Stimulated activated naive CD8-positive, alpha-beta T cell treated with anti-CD3 and anti-CD28 coated beads, Interleukin-15, Interleukin-2, amounts not matched to agents 100 ng/mL and 50 ng/mL, for 24 hours (primary cell): ENCODE measurements at regions not wholly inside any gene's neighbourhood (a gene's known extent, or its start where the extent isn't known, plus 50 kb on each side); places are given as distances from the start of the nearest gene placed in this dataset.

Source experiments
- H3K27ac Mint-ChIP-seq: one replicate; pipeline ENCODE4 v1.8.0; 2021; ENCODE audit warnings: mild to moderate bottlenecking, mixed read lengths
- H3K27me3 Mint-ChIP-seq: one replicate; pipeline ENCODE4 v1.8.0; 2021; ENCODE audit warnings: mixed read lengths
- H3K36me3 Mint-ChIP-seq: one replicate; pipeline ENCODE4 v1.8.0; 2021; ENCODE audit warnings: low read depth, mixed read lengths
- H3K4me1 Mint-ChIP-seq: one replicate; pipeline ENCODE4 v1.8.0; 2021; ENCODE audit warnings: low read depth, mixed read lengths
- H3K4me3 Mint-ChIP-seq: one replicate; pipeline ENCODE4 v1.8.0; 2021; ENCODE audit warnings: mild to moderate bottlenecking, mixed read lengths
- H3K9me3 Mint-ChIP-seq: one replicate; pipeline ENCODE4 v1.8.0; 2021; ENCODE audit warnings: mixed read lengths

DNA sequence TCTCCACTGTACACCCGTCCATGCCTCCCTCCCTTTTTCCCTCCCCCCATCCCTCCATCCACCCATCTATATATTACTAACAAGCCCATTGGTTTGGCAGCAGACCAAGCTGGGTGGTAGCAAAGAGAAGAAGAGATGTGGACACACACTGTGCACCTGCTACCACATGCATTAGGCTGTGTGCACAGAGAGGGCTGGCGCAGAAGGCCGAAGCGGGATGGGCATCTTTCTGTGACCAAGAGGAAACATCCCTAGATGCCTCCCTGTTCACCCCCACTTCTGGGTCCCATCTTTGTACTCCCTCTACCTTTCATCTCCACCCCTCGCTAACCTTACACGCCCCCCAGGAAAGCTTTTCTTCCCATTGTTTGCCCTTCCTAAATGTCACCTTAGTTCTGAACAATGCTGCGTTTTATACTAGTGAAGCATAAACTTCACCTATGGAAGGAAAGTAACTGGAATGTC lies 64.9 kb upstream of the AFDN start:
- Mint-ChIP-seq H3K27ac (no peak overlapping the region), H3K9me3 (no peaks in the 10 kb centered on the region), H3K4me1 (no peaks in the 10 kb centered on the region), H3K4me3 (no peak overlapping the region), H3K27me3 (peaks cover 6% of the 10 kb centered on the region), H3K36me3 (no peaks in the 10 kb centered on the region)

DNA sequence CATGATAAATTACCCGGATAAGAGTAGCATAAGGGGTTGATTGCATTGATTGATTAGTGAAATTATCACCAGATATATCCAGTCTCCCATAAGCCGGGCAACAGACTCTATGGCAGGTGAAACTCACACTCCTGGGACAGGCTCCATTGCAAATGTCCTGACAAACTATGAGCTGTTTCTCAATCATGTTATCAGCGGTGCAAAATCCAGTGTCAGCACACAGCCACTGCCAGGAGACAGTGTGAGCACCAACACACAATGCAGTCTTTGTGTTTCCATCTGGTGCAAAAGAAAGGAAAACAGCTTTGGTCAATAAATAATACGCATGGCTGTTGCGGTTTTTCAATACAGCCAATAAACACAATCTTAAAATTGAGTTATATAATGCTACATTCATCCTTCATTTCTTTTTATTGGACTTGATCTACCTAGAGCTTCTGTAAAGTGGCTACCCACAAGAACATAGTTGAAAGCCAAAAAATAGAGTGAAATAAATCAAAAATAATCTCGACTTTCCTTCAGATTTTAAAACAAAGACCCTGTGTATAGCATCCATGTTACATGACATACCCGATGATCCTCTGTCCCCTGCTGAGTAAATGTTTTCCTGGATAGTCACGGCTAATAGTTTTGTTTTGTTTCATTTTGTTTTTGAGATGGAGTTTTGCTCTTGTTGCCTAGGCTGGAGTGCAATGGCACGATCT lies 64.3 kb upstream of the AFDN start:
- Mint-ChIP-seq H3K27ac (no peak overlapping the region), H3K4me1 (no peaks in the 10 kb centered on the region), H3K36me3 (no peaks in the 10 kb centered on the region), H3K4me3 (no peak overlapping the region), H3K9me3 (no peaks in the 10 kb centered on the region), H3K27me3 (peaks cover 3% of the 10 kb centered on the region)

GRCh38 chr6:167763056-167763944 lies 63.4 kb upstream of the AFDN start:
- Mint-ChIP-seq H3K4me1 (no peaks in the 10 kb centered on the region), H3K36me3 (no peaks in the 10 kb centered on the region), H3K27ac (no peak overlapping the region), H3K9me3 (no peaks in the 10 kb centered on the region), H3K4me3 (no peak overlapping the region), H3K27me3 (no peaks in the 10 kb centered on the region)

DNA sequence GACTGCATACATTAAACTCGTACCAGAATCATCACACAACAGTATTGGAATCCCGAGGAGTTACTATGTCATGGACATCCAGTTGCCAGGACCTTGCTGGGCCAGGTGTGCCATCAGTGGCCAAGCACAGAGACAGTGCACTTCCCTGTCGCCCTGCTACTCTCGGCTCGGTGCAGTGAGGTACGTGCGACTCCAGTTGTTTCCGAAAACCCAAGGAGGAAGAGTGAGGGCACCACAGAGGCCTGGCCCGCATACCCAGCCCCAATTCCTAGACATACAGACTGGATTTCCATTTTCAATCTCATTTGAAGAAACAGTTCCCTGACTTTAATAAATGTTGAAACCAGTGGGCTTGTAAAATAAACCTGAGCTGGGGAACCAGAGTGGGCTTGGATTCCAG lies 62.5 kb upstream of the AFDN start:
- no peaks in the 10 kb centered on the region for H3K9me3 Mint-ChIP-seq
- no peak overlapping the region for H3K4me3 Mint-ChIP-seq
- H3K27me3 Mint-ChIP-seq, result peaks cover 3% of the 10 kb centered on the region

DNA sequence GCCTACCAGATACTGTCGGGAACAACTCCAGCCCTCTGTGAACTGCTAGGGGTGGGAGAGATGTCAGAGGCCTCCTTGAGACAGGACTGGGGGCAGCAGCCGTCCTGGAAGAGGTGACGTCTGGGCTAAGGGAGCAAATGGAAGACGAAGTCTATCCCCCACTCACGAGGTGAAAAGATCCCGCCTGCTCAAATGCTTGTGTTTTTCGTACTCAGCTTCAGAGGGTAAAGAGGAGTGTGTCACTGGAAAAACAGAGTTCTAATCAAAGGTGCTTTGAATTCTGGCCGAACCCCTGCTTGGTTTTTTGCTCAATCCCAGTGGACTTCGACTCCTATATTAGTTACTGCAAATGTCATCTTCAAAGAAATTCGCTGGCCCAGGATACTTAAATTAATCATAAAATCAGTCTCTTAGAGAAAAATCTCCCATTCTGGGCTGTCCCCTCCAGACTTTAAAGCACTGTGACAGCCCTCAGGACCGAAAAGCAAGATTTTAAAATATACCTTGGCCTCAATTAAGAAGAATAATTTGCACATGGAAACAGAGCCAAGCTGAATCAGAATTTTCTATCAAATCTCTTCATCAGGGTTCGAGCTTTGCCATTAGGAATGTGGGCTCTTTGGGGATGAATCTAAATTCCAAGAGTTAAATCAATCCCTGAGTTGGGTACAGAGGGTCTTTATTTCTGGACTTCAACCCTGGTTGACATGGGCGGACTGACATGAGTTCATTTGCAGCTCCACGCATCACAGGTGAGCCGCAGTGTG lies 61.8 kb upstream of the AFDN start:
- Mint-ChIP-seq H3K9me3 (no peaks in the 10 kb centered on the region), H3K4me1 (no peaks in the 10 kb centered on the region), H3K27me3 (peaks cover 6% of the 10 kb centered on the region), H3K4me3 (no peak overlapping the region), H3K36me3 (no peaks in the 10 kb centered on the region), H3K27ac (no peak overlapping the region)

More for the DNA sequence above, 62.5 kb upstream of the AFDN start:
- no peak overlapping the region for H3K27ac Mint-ChIP-seq
- H3K4me1 Mint-ChIP-seq, result no peaks in the 10 kb centered on the region
- no peaks in the 10 kb centered on the region for H3K36me3 Mint-ChIP-seq

- Mint-ChIP-seq H3K36me3 (no peaks in the 10 kb centered on the region), H3K27ac (no peak overlapping the region), H3K4me3 (no peak overlapping the region), H3K27me3 (peaks cover 10% of the 10 kb centered on the region), H3K4me1 (no peaks in the 10 kb centered on the region), H3K9me3 (no peaks in the 10 kb centered on the region)
Observed at GRCh38 chr6:167766986-167767714, 59.6 kb upstream of the AFDN start.

- Mint-ChIP-seq H3K4me1 (no peaks in the 10 kb centered on the region), H3K27ac (no peak overlapping the region), H3K9me3 (no peaks in the 10 kb centered on the region), H3K4me3 (no peak overlapping the region), H3K36me3 (no peaks in the 10 kb centered on the region), H3K27me3 (peaks cover 10% of the 10 kb centered on the region)
Observed at GRCh38 chr6:167767715-167768107, 59.0 kb upstream of the AFDN start.

DNA sequence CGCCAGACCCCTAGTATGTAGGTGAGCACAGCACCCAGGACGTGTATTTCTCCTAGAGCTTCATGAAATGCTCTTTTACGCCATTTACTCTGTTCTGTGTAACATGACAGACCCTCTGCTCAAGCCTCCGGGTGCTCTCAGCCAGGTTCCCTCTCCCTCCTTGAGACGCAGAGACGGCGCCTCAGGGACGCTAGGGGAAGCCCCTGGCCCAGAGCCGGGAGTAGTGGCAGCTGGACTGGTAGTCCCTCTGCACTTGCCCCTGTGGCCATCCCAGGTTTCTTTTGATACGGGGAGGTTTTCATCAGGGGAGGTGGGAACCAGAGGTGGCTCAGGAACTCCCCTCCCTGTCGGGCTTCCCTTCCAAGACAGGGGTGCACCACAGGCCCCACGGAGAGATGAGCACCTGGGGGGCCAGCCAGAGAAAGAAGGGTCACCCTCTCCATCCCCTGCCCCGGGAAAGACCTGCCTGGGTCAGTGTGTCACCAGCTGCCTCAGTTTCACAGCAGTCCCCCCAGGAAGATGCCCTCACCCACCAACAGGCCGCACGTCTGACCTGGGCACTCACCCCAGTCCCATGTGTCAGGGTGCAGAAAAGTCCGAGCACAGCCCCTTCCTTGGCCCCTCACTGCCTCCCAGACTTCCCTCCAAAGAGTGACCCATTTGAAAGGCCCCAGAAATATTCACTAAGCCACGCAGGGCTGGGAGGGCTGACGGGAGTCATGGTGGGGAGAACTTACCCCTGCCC lies 58.1 kb upstream of the AFDN start:
- peaks cover 10% of the 10 kb centered on the region for H3K27me3 Mint-ChIP-seq
- H3K36me3 Mint-ChIP-seq, result no peaks in the 10 kb centered on the region
- no peak overlapping the region for H3K4me3 Mint-ChIP-seq
- H3K27ac Mint-ChIP-seq, result no peak overlapping the region
- H3K4me1 Mint-ChIP-seq, result no peaks in the 10 kb centered on the region
- no peaks in the 10 kb centered on the region for H3K9me3 Mint-ChIP-seq

- Mint-ChIP-seq H3K27ac (no peak overlapping the region), H3K4me3 (no peak overlapping the region), H3K36me3 (no peaks in the 10 kb centered on the region), H3K4me1 (no peaks in the 10 kb centered on the region), H3K9me3 (no peaks in the 10 kb centered on the region), H3K27me3 (peaks cover 10% of the 10 kb centered on the region)
Observed at GRCh38 chr6:167769408-167770190, 57.1 kb upstream of the AFDN start.

GRCh38 chr6:167770291-167770955 lies 56.3 kb upstream of the AFDN start:
- Mint-ChIP-seq H3K4me3 (no peak overlapping the region), H3K27ac (no peak overlapping the region), H3K27me3 (peaks cover 13% of the 10 kb centered on the region)

DNA sequence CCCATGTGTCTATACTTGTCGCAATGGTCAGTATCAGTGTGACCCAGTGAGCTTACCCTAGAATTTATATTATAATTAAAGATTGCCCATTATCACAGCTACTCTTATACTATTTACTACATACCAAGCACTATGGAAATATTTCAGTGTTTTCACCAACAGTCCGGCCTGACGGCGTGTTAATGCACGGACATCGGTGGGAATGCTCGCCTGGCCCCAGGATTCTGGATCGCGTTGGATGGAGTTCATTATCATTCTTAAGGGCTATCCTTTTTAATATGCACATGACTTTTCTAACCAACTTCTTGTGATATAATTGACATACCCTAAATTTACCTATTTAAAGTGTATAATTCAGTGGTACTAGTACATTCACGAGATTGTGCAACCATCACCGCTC lies 51.8 kb upstream of the AFDN start:
- peaks cover 20% of the 10 kb centered on the region for H3K27me3 Mint-ChIP-seq
- no peak overlapping the region for H3K4me3 Mint-ChIP-seq
- H3K36me3 Mint-ChIP-seq, result no peaks in the 10 kb centered on the region
- no peak overlapping the region for H3K27ac Mint-ChIP-seq
- no peaks in the 10 kb centered on the region for H3K9me3 Mint-ChIP-seq
- H3K4me1 Mint-ChIP-seq, result no peaks in the 10 kb centered on the region

More at GRCh38 chr6:167770291-167770955, 56.3 kb upstream of the AFDN start:
- Mint-ChIP-seq H3K36me3 (no peaks in the 10 kb centered on the region), H3K4me1 (no peaks in the 10 kb centered on the region), H3K9me3 (no peaks in the 10 kb centered on the region)

- no peaks in the 10 kb centered on the region for H3K36me3 Mint-ChIP-seq
- H3K4me1 Mint-ChIP-seq, result no peaks in the 10 kb centered on the region
- no peak overlapping the region for H3K4me3 Mint-ChIP-seq
- H3K9me3 Mint-ChIP-seq, result no peaks in the 10 kb centered on the region
- peaks cover 16% of the 10 kb centered on the region for H3K27me3 Mint-ChIP-seq
- no peak overlapping the region for H3K27ac Mint-ChIP-seq
Observed at GRCh38 chr6:167776906-167777627, 49.6 kb upstream of the AFDN start.
